GM18868 (cell line): ENCODE measurements at regions not wholly inside any gene's neighbourhood (a gene's known extent, or its start where the extent isn't known, plus 50 kb on each side); places are given as distances from the start of the nearest gene placed in this dataset.
"Not testable (repeated sequence)": the region's sequence is repeated elsewhere in the genome, so short reads cannot be mapped to it uniquely, and the experiment has no call there.

Source experiments
- ATAC-seq: cut with Tn5 transposase; IDR thresholded peaks from one replicate; pipeline ENCODE4 v1.9.1; 2021; ENCODE audit warnings: mild to moderate bottlenecking, moderate library complexity; ENCODE audit not compliant: unreplicated experiment

DNA sequence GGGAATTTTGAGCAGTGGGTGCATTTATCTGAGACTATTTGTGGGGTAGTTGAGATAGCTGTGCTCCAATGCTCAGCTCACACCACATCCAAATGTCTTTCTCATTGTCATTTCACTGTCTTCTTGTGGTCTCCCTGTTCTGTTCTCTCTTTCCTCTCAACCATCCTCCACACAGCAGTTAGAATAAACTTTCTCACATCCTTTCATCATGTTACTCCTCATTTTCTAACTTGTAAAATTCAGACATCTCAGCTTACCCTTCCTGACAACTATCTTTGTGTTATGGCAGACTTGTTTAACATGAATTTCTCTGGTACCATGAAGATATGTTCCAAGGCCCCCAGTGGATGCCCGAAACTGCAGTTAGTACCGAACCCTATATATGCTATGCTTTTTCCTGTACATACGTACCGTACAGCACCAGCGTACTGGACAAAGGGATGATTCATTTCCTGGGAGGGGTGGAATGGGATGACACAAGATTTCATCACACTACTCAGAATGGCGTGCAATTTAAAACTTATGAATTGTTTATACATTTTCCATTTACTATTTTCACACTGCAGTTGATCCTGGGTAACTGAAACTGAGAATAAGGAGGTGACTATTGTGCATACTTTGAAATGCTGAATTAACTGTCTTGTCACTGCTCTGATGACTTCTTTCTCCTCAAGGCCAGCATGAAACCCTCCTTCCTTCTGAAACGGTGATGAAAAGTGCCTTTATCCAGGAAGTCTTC, 177.1 kb upstream of the SLC38A2 start:
- ATAC-seq, result no peak

DNA sequence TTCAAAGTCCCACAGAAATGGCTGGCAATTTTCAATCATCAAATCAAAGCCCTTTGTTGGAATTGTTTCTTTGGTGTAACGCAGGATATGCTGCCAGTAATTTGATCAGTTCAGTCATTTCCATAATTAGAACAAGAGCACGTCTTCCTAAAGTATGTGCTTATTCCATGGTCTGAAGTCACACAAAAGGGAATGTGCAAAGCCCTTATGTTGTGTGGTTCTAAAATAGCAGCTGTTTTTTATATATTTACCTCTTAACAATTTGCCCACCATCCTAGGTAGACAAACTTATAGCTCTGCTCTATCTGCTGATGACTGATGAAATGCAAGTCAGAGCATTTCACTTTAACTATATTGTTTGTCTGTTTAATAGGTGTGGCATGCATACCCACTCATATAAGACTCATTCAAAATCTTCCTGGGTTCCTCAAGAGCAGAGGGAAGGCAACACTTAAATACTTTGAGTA, 176.1 kb upstream of the SLC38A2 start:
- no peak for ATAC-seq

DNA sequence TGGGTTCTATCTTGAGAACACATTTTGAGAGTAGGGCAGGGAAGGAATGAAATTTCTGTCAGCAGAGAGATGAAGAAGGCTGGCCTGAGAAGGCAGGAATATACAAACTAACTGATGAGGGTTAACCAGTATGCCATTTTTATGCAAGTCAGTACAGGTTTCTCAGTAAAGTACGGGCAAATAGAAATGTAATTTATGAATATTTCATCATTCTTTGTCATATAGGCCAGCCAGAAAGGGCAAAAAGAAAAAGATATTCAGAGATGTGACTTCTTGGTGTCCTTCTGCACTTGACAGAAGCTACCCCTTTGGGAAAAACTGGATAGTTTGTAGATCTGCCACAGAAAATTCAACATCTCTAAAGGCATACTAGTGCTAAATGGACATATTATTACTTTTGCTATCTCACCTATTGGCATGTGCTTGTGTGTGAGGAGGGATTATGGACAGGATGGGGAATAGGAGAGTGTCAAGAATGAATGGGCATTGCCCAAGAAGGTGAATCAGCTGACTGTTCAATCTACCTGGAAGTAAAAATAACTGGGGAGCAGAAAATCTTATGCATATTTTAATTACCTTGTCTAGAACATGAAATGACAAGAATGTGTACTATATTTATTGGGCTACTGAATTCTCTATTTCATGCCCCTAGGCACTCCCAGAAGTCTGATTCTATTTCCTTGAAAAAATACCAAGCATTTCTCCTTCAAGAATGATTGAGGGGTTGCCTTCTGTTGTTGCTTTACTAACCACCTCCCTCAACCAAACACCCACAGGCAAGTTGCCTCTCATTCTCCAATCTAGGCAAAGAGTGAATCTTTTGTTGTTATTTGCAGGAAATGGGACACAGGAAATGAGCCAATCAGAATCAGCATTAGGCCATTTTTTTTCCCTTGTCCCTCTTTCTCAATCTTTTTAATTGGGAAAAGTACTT, 175.1 kb upstream of the SLC38A2 start:
- no peak for ATAC-seq

DNA sequence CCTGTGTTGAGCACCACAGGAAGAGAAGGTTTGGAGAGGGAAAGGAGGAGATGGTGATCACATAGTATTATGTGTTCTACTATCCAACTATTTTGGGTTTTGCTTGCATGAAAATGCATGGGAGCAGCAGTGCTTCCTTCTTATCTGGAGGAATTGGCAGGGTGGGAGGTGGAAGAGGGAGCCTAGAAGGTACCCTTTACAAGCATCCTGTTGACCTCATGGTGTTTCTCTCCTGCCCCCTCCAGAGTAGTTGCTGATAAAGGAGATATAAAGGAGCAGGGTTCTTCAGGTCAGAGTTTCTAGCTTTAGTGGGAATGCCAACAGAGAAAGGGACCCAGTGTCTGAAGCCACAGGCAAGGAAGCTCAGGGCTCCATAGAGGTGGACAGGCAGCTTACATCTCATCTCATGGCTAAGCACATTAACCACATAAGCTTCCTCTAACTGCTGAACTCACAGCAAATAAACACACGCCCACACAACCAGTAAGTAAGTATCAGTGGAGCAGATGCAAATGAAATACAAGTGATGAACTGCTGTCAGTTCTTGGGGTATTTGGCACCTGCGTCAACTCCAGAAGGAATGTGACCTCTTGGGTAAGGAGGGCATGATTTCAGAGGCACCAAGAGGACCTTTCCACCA, 174.2 kb upstream of the SLC38A2 start:
- peak; percentile 97 for ATAC-seq

DNA sequence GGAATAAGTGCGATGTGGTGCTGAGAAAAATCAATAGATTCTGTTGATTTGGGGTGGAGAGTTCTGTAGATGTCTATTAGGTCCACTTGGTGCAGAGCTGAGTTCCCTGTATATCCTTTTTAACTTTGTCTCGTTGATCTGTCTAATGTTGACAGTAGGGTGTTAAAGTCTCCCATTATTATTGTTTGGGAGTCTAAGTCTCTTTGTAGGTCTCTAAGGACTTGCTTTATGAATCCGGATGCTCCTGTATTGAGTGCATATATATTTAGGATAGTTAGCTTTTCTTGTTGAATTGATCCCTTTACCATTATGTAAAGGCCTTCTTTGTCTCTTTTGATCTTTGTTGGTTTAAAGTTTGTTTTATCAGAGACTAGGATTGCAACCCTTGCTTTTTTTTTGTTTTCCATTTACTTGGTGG, 170.8 kb upstream of the SLC38A2 start:
- ATAC-seq, result not testable (repeated sequence)

DNA sequence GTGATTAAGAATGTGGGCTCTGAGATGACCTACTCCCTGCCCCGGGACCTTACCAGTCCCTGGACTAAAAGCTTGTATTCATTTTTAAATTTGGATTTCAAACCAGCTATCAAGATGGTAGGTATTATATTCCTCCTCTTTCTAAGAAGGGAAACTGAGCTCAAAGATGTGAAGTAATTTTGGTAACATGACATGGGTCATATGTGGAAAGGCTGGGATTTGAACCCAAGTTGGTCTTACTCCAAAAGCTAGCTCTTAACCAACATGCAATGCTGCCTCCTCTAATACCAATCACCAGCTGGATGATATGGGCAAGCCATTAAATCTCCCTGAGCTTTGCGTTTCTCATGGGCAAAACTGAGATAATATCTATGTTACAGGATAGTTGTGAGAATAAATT, 166.4 kb upstream of the SLC38A2 start:
- ATAC-seq, result no peak

DNA sequence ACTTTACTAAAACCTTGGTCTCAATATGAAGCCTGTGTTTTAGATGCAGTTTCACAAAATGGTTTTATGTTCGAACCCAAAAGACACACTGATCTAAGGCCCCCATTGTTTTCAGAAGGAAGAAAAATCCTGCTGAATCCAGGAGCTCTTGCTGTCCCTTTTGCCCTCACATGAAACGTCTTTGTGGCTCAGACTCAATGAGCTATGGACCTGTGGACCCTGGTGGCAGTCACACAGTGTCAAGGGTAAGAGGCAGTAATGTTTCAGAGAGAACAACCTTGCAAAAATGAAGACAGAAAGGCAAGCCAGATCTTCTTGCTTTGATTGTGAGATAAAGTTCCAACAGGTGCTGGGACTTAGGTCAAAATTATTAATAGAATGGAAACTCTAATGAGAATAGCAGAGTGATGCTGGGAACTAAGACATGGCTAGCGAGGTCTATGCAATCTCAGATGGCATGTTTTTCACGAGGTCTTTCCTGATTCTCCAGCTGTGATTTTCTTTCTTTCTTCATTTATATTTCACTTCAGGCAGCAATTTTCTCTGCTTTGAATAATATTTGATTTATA, 164.9 kb upstream of the SLC38A2 start:
- ATAC-seq, result no peak

DNA sequence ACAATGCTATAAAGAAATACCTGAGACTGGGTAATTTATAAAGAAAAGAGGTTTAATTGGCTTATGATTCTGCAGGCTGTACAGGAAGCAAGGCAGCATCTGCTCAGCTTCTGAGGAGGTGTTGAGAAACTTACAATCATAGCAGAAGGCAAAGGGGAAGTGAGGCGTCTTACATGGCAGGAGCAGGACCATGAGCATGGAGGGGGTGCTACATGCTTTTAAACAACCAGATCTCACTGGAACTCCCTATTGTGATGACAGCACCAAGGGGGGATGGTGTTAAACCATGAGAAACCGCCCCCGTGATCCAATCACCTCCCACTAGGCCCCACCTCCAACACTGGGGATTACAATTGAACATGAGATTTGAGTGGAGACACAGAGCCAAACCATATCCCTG, 163.7 kb upstream of the SLC38A2 start:
- peak; percentile 94 for ATAC-seq

DNA sequence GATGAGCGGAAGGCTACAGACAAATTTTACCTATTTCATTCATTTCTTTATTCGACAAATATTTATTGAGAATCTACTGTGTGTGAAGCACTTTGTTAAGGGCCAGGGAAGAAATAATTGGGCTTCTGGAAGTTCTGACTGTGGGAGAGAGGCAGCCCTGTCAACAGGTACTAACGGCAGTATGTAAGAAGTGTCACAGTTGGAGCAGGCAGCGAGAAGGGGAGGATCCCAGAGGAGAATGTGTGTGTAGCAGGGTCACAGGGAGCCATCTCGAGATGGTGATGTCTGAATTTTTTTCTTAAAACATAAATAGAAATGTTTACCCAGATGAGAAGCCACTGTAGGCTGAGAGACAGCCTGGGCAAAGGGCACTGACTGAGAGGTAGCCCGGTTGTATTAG, 163.3 kb upstream of the SLC38A2 start:
- no peak for ATAC-seq

DNA sequence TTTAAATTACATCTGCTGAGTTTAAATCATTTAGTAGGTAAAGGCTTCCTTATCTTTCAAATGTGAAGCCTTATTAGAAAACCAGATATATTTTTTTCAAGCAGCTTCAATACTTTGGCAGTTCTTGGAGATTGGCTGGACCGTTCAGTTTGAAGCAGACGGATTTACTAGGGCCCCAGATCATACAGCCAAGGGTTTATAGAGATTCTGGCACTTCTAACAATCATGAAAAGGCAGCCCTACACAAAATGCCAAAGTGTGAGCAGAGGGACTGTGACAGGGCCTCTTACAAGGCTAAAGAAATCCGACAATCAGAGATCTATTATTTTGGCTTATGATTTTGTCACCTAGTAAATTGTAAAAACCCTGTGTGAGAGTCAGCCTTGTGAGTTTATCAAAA, 162.8 kb upstream of the SLC38A2 start:
- ATAC-seq, result no peak

DNA sequence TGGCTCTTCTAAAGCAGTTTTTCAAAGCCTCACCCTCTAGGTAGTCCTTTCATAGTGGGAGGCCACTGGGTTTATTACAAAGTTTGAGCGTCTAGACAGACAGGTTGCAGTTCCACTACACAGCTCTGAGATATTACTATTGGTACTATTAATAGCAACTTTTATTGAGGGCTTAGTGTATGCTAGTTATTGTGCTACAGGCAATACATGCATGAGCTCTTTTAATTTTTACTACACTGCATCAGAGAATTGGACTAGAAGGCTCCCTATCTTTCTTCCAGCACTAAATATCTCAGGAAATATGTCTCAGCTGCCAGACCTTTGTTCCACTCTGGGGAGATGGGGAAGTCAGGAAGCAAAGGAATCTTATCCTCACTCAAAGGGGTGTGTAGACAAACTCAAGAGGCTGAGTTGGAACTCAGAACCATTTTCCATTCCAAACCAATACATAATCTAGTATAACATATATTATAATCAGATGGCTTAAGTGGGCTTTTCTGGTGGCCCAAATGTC, 161.8 kb upstream of the SLC38A2 start:
- no peak for ATAC-seq

DNA sequence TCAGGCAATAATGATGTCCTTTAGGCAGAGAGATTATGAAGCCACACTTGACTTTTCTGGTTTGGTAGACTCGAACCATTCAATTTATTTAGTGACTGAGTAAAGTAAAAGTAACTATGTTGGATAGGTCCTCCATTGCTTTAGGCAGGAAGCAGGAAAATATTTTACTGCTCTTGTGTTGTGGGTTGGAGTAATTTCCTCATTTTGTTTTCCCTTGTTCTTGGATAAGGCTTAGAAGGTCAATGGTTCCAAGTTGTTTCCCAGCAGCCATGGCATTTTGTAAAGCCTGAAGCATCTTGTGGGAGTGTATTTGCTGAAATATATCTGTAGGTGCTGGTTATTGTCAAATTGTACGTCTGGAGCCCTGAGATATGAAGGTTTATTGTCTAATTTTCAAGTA, 161.2 kb upstream of the SLC38A2 start:
- no peak for ATAC-seq

DNA sequence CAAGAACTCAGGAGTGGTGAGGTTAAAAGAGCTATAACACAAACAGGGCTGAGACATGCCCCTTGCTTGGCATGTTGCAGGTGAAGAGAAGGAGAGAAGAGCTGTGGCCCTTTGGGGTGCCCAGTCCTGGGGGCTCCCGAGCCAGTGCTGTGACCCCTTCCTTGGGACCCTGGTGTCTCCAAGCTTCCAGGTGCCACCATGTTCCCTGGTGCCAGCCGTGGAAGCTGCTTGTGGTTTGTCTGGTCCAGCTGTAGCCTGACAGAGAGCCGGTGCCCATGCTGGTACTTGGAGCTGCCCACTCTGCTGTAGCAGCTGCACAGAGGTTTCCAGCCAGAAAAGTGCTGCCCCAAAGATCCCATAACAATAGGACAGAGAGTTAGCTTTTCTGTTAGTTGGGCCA, 159.2 kb upstream of the SLC38A2 start:
- no peak for ATAC-seq

DNA sequence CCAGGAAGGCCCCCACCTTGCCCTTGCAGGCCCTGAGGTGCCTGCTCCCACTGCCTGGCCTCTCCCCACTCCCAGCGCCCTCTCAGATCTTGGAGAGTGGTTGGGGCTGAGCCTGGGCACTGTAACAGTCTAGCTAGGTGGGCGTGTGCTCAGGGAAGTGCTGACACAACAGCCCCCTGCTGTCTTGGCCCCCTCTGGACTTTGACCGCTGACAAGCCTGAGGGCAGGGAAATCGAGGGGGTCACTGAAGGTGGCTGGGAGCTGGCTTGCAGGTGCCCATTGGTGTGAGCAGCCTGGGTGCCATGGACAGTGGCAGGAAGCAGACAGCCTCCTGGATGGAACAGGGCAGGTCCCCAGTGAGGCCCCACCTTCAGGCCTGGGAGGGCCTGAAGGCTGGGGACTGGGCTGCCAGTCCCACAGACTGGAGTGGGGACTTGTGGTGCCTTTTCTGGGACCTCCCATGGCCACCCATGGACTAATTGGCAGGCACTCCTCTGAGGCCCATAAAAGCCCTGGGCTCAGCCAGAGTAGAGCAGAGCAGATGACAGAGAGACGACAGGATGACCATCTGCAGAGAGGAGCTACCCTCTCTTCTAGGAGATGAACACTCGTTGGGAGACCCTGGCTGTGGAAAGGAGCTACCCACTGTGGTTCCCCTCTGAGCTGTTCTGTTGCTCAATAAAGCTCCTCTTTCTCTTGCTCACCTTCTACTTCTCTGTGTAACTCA, 158.6 kb upstream of the SLC38A2 start:
- no peak for ATAC-seq

DNA sequence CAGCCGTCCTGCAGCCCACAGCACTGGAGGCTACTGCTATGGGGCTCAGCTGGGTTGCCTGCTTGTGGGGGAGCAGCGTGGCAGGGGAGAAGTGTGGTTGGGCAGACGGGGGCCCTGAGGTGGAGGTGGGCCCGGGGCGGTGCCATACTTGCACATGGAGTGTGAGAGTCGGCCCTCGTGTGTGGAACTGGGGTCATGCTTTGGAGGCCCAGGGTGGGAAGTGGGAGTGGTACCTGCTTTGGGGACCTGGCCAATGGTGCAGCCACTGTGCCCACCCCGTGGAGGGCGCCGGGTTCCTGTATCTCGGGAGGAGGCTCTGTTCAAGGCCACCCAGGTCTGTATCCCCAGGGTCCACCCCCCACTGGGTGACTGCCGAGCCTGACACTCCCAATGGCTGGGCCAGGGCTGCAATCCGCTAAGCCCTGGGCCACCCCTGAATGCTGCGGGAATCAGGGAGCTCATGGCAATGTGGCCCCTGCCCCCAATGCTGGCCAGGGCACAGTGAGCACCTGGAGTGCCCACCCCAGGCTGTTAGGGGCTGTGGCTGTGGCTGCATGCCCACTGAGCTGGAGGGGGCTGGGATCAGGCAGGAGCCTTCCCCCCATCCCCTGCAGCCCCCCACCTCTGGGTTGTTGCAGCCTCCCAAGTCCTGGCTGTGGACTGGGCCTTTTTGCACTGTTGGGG, 157.9 kb upstream of the SLC38A2 start:
- no peak for ATAC-seq

DNA sequence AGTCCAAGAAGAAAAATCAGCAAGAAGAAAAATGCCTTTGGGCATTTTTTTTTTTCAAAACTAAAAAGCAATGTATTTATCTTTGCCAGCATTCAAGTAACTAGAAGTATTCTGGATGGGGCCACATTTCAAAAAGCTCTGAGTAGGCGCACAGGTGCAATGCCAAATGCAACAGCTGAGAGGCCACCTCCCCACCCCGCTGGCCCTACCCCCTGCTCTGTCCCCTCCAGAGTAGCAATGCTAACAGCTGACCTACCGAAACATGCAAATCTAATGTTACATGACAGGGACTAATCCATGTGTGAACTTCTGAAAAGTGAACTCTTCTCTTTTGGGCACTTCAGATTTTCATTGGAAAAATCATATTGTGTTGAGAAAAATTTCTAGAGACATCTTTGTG, 153.7 kb upstream of the SLC38A2 start:
- ATAC-seq, result no peak

DNA sequence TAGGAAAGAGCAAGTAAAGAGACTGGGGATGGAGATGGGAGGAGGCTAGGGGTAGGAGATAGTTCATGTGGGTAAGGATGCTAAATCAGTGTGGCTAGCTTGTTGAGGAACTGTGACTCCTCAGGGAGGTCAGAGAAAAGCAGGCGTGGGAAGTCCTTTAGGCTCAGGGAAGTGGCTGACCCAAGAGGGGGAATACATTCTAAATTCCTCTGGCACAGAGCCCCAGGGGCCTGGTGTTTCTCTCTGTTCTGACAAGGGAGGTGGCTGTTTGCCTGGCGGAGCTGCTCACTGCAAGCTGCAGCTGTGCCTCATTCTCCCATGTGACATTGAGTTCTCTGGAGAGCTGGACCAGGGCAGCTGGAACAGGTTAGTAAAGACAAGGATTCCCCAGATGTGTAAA, 152.2 kb upstream of the SLC38A2 start:
- ATAC-seq, result no peak

DNA sequence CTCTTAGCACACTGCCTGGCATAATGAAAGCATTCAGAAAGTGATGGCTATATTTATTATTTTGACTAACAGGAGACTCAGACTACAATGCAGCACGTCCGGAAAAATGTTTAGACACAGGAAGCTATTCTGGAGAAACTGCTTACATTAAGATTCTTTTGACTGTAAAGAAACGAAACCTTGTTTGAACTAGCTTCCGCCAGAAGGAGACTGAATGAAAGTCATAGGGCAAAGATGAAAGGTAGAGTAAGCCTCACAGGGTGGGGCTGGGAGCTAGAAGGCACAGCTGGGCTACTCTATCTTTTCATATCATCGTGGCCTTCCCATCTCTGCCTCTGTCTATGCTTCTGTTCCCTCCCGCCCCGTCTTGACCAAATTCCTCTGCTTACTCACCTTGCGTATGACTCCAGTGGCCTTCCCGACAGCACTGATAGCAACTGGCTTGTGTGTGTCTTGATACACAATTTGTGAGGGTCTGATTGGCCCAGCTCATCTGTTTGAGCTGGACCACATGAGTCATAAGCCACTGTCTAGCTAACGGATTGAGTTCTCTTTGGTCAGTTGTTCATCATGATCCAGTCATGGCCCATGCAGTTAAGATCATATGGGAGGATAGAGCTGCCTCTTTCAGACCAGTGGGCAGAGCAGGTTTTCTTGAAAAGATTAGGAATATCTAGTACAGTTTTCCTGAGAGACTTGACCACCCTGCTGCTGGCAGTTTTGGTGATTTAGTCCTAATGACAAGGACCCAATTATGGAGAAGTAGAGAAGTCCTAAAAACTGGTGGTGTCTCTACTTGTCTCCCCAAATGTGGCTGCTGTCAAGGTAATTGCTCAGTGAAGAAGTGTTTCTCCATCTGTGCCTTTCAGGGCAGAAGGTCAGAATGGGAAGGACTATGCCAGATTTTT, 151.5 kb upstream of the SLC38A2 start:
- ATAC-seq, result no peak

DNA sequence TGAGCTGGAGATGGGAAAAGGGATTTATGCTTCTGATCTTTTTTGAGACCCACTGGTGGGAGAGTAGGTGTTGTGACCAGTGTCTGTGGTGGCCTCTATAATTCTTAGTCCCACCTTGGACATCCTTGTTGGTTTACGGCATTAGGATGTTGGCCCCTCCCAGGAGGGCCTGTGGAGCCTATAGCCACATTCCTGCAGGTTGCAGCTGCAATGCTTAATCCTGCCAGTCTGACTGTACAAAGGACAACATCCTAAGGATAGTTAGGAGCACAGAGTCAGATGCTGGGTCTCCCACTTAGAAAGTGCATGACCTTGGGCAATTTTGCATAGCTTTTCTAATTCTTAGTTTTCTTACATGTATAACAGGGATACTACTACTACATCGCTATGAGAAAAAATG, 150.9 kb upstream of the SLC38A2 start:
- no peak for ATAC-seq
